ENCODE measurements at regions not wholly inside any gene's neighbourhood (a gene's known extent, or its start where the extent isn't known, plus 50 kb on each side); places are given as distances from the start of the nearest gene placed in this dataset.

- H3K27me3 ChIP-seq: no peaks in the 10 kb centered on the region
- H3K4me1 ChIP-seq: no peaks in the 10 kb centered on the region
- no peaks in the 10 kb centered on the region for H3K36me3 ChIP-seq
- TF ChIP-seq CTCF (IDR thresholded peaks at IDR 0.05) (no peak), POLR2A (IDR thresholded peaks at IDR 0.05) (no peak)
- DNase-seq: no peak
- intact Hi-C loops (cut with DNase I; ENCODE audit: low total_unique reads): no loop called here
- no peaks in the 10 kb centered on the region for H3K9me3 ChIP-seq
- no peak overlapping the region for H3K4me3 ChIP-seq
- H3K27ac ChIP-seq: no peak overlapping the region
Observed at GRCh38 chr6:113476937-113477839, 380.0 kb upstream of the MARCKS start.

GRCh38 chr6:113480616-113481015 lies 376.5 kb upstream of the MARCKS start:
- Histone ChIP-seq H3K4me3 (no peak overlapping the region), H3K4me1 (no peaks in the 10 kb centered on the region), H3K27ac (no peak overlapping the region), H3K27me3 (no peaks in the 10 kb centered on the region), H3K36me3 (no peaks in the 10 kb centered on the region), H3K9me3 (no peaks in the 10 kb centered on the region)
- DNase-seq: no peak
- no peak for TF ChIP-seq POLR2A (IDR thresholded peaks at IDR 0.05)
- TF ChIP-seq CTCF (IDR thresholded peaks at IDR 0.05): no peak
- intact Hi-C loops (cut with DNase I; ENCODE audit: low total_unique reads): no loop called here

DNA sequence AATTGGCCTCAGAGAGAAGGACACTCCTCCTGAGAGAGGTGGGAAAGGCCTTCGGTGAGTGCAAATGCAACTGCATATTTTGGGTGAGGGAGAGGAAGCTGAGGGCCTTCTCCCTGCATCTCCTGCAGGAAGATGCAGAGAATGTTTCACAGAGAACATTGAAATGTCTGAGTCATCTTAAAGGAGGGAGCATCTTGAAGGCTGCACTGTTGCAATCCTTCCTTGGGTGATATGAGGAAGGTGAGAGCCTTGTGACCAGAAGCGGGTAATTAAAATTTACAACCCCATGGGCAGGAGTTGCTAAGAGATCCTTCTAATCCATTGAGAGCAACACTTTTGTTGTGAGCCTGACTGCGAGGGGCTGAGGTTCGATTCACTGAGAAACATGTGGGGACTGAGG lies 375.7 kb upstream of the MARCKS start:
- Histone ChIP-seq H3K27ac (no peak overlapping the region), H3K36me3 (no peaks in the 10 kb centered on the region), H3K4me1 (no peaks in the 10 kb centered on the region), H3K4me3 (no peak overlapping the region), H3K9me3 (no peaks in the 10 kb centered on the region), H3K27me3 (no peaks in the 10 kb centered on the region)
- no peak for DNase-seq
- intact Hi-C loops (cut with DNase I; ENCODE audit: low total_unique reads): no loop called here
- TF ChIP-seq POLR2A (IDR thresholded peaks at IDR 0.05) (no peak), CTCF (IDR thresholded peaks at IDR 0.05) (no peak)

DNA sequence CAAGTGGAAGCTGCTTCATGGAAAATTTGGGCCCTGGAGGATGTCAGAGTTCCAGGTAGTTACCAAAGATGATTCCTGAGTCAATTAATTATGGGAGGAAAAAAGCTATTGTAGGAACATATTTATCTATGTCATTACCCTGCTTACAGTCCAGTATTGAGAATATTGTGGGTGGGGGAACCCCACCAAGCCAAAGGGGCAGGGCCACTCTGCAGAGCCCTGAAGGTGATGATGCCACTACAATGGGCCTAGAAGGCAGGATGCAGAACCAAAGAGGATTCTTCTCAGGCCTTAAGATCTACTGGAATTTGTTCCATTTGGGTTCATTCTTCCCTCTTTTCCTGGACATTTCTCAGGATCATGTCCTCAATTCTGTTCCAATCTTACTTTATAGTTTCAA lies 375.2 kb upstream of the MARCKS start:
- Histone ChIP-seq H3K4me1 (no peaks in the 10 kb centered on the region), H3K9me3 (no peaks in the 10 kb centered on the region), H3K27me3 (no peaks in the 10 kb centered on the region), H3K36me3 (no peaks in the 10 kb centered on the region), H3K4me3 (no peak overlapping the region), H3K27ac (no peak overlapping the region)
- intact Hi-C loops (cut with DNase I; ENCODE audit: low total_unique reads): no loop called here
- DNase-seq: no peak
- no peak for TF ChIP-seq CTCF (IDR thresholded peaks at IDR 0.05)
- TF ChIP-seq POLR2A (IDR thresholded peaks at IDR 0.05): no peak

DNA sequence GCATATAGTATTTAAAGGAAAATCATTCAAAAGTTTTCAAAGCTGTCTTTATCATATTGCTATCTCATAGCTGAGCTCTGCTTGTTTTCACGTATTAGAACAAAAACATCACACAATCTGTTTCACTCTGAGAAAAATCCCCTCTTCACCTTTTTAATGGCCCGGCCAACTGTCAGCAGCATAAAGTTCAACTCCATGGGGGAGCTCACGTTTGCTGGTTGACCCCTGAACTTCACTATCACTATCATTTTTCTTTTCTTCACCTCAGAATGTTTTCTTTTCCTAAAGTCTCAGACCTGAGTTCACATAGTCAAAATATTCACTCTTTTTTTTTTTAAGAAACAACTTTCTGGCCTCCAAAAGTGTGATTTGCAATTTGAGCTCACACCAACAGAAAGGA lies 374.4 kb upstream of the MARCKS start:
- no peaks in the 10 kb centered on the region for H3K27me3 ChIP-seq
- no peak for TF ChIP-seq CTCF (IDR thresholded peaks at IDR 0.05)
- no peak for TF ChIP-seq POLR2A (IDR thresholded peaks at IDR 0.05)
- H3K4me3 ChIP-seq: no peak overlapping the region
- H3K4me1 ChIP-seq: no peaks in the 10 kb centered on the region
- no peak for DNase-seq
- H3K36me3 ChIP-seq: no peaks in the 10 kb centered on the region
- no peak overlapping the region for H3K27ac ChIP-seq
- no peaks in the 10 kb centered on the region for H3K9me3 ChIP-seq
- intact Hi-C loops (cut with DNase I; ENCODE audit: low total_unique reads): no loop called here
